Muscle of arm (tissue), 1 donor: ENCODE measurements at regions not wholly inside any gene's neighbourhood (a gene's known extent, or its start where the extent isn't known, plus 50 kb on each side); places are given as distances from the start of the nearest gene placed in this dataset.

Experiments used
- DNase-seq: peaks from one replicate; pipeline ENCODE4 v3.0.0-alpha.2; 2013

DNA sequence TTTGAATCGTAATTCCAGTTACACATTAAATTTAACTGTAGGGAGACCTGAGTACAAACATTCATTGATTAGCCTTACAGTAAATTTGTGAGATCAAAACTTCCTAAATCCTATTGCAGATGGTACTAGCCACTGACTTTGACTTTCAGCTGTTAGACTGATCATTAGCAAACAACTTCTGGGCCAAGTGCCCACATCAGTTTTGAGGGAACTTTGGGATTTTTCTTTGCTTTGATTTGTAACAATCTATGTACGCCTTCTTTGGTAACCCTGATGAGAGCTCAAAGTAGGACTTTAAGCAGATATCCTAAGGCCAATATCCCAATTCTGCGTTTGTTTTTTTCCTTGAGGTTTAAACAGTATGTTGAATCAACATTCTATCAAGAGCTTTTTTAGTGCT, 131.5 kb downstream of the DLEU7 start:
- DNase-seq: no peak

DNA sequence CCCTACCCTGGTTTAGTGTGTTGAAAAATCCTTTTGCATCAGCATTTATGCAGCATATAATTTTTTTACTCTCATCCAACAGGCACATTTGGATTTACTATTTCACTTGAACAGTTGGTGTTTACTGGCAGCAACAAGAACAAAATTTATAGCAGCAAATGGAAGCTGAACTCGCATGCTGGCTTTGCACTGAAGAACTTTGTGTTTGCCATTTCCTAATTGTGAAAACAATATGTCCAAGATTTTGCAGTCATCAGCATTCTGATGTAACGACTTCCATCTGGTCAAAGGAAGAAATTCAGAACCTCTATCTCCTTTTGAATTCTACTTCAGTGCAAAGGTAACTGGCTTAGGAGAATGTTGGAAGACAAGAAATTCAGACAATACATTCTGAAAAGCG, 131.0 kb downstream of the DLEU7 start:
- DNase-seq: peak; percentile 57

DNA sequence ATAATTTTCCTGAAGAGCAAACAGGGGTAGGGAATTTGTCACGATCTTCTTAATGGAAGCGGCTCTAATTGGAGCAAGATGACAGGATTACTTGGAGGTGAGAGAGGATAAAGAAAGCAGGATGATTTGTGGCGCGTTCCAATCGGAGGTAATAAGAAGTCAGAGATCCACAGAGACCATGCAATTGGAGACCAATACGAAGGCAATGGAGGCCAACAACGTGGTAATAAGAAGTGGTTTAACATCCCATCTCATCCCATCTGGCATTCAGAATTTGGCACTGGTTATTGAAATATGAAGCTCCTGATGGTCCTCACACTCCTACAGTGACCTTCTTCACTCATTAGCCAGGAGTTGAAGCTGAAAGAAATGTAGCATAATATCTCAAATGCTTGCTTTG, 130.6 kb downstream of the DLEU7 start:
- DNase-seq: peak; percentile 38

- no peak for DNase-seq
Observed at GRCh38 chr13:50713523-50714248, 129.8 kb downstream of the DLEU7 start.

DNA sequence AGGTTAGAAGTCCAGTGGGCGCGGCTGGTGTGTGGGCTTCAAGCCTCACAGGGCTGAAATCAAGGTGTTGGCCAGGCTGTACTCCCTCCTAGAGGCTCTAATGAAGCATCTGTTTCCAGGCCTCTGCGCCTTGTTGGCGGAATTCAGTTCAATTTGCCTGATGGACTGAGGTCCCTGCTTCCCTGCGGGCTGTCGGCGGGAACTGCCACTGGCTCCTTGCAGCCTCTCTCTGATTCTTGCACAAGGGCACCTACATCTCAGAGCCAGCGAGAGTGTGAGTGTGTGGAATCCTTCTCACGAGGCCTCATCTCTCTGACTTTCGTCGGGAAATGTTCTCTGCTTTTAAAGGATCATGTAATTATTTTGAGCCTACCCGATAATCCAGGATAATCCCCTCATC, 128.6 kb downstream of the DLEU7 start:
- no peak for DNase-seq

- no peak for DNase-seq
Observed at GRCh38 chr13:50715402-50716146, 127.9 kb downstream of the DLEU7 start.

- DNase-seq: no peak
Observed at GRCh38 chr13:50720861-50721671, 122.4 kb downstream of the DLEU7 start.

DNA sequence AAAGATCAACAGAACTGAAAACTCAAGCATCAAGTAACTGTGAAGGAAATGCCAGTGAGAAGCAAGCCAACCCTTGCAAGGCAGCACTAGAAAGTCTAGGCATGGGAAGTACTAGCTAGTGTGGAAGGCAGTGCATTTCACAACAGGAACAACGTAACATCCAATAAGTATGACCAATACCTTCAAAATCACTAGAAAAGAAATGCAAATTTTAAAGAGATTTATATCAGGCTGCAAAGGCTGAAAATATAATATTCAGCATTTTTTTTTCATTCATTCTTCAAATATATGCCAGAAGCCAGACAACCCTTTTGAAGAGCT, 121.9 kb downstream of the DLEU7 start:
- DNase-seq: no peak

DNA sequence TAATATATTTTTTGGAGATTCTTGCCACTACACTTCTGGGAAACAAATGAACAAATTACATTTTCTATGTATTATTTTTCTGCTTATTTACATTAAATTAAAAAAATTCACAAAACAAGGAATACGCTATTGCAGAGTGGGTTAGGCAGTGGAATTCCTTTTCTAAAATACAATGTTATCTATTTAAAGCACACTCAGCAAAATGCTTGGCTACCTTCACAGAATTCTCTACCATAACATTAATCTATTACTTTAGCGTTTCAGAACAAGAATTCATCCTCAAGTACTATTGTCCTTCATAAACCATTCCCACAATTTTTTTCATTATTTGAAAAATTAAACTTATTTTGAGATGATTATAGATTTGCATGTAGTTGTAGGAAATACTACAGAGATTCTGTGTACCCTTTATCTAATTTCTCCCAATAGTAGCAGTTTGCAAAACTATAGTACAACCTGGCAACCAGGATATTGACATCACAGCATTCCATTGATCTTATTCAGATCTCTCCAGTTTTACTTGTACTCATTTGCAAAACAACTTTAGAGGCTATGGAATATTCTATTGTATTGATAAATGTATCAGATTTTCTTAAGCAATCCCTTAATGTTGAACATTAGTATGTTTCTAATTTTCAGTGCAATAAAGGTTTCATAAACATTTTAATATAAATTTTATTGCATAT, 120.9 kb downstream of the DLEU7 start:
- no peak for DNase-seq

DNA sequence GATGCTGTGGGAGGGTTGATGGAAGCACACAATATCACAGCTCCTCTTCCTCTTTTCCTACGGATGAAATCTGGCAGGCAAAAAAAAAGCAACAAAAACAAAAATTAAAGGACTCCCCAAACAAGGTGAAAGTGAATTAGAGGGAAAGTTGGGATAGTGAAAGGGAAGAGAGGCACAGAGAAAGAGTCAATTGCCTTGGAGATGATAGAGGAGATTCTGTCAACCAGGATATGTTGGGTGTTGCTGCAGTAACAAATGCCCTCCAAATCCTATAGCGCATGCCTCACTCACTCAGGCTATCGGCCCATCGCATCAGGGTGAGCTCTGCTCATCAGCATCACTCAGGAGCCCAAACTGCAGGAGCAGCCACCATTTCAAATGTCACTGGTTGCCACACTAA, 119.1 kb downstream of the DLEU7 start:
- DNase-seq: no peak

GRCh38 chr13:50724913-50725312, 118.6 kb downstream of the DLEU7 start:
- no peak for DNase-seq

- no peak for DNase-seq
Observed at GRCh38 chr13:50726164-50726563, 117.3 kb downstream of the DLEU7 start.

DNA sequence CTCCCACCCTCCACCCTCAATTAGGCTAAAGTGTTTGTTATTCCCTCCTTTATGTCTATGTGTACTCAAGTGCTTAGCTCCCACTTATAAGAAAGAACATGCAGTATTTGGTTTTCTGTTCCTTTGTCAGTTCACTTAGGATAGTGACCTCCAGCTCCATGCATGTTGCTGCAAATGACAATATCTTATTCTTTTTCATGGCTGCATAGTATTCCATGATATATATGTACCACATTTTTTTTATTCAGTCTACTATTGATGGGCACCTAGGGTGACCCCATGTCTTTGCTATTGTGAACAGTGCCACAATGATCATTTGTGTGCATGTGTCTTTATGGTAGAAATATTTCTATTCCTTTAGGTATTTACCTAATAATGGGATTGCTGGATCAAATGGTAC, 114.3 kb downstream of the DLEU7 start:
- no peak for DNase-seq

GRCh38 chr13:50730496-50731351, 112.8 kb downstream of the DLEU7 start:
- DNase-seq: no peak

DNA sequence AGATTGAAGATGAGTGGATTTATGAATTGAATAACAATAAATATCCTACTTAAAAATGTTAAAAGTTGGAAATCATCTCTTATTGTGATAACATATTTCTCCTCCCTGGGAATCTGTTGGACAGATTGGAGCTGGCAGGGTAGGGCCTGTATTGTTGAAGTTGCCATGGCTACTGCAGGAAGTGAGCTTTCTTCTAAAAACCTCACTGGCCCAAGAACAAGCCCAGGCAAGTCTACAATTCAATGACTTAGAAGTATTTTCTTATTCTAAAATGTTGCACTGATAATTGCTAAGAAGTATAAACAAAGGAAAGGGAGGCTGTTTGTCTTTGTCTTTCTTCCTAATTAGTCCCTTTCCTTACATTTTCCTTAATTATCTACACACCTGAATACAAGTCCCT, 112.1 kb downstream of the DLEU7 start:
- DNase-seq: no peak

- DNase-seq: no peak
Observed at GRCh38 chr13:50732712-50733111, 110.8 kb downstream of the DLEU7 start.

GRCh38 chr13:50733392-50733791, 110.1 kb downstream of the DLEU7 start:
- DNase-seq: no peak

- no peak for DNase-seq
Observed at GRCh38 chr13:50735071-50735470, 108.4 kb downstream of the DLEU7 start.

GRCh38 chr13:50740052-50740741, 103.3 kb downstream of the DLEU7 start:
- DNase-seq: no peak

DNA sequence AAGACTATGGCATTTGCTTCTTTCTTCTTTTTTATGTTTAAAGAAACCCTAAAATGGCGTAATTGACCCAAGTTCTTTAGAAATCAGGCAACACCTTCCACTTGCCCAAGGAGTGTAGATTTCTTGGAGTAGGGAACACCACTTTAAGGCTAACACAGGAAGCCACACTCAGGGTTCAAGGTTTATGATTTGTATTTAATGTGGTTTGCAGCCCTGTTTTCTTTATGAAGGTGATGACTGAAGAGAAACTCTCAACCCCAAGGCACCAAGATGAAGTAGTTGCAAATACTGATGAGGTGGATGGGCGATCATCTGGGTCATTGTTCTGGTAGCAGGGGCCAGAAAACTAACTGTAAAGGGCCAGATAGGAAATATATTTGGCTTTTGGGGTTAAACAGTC, 101.1 kb downstream of the DLEU7 start:
- no peak for DNase-seq

DNA sequence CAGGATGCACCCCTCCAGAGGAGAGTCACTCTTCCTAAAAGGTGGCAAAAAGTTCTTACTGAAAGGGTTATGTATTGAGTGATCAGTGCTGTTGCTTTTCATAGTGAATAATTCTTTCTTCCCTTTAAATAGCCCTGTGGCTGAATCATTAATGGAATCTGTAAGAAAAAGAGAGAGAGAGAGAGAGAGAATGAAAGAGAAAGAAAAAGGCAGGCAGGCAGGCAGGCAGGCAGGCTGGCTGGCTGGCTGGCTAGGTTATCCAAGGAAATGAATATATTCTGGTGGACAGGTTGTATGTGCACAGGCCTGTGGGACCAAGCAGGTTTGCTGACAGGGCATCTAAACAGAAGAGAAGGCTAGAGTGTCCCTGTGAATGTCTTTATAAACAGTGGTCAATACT, 100.5 kb downstream of the DLEU7 start:
- DNase-seq: no peak
